GM12878 (cell line): ENCODE measurements at regions not wholly inside any gene's neighbourhood (a gene's known extent, or its start where the extent isn't known, plus 50 kb on each side); places are given as distances from the start of the nearest gene placed in this dataset.

Experiments used
- ATAC-seq: fragments of 200-7000 bp; cut with Tn5 transposase; 3 replicates; pipeline ENCODE4 v1.9.1; 2020; ENCODE audit warnings: mild to moderate bottlenecking, moderate library complexity
- BruUV-seq: library from RNA; stranded (reverse); fragments of 400-500 nt; replicated peaks from 2 replicates; lab custom pipeline; 2021; lab: Mats Ljungman, UMichigan
- CTCF ChIA-PET: fragments of 300-600 bp; sonication (Branson Sonifier 250); formaldehyde crosslinking; extraction: SDS; loops from one replicate; lab custom pipeline; 2021; ENCODE audit warnings: inconsistent platforms; lab: Yijun Ruan, JAX
- POLR2A ChIA-PET: fragments of 350-600 bp; formaldehyde crosslinking; extraction: SDS; loops from one replicate; lab custom pipeline; 2021; ENCODE audit warnings: inconsistent platforms; lab: Charles Lee
- RAD21 ChIA-PET: fragments of 300-600 bp; sonication (Branson Sonifier 250); formaldehyde crosslinking; loops from one replicate; lab custom pipeline; 2023; ENCODE audit warnings: antibody characterized with exemption; ENCODE audit not compliant: unreplicated experiment; lab: Charles Lee
- SMC1A ChIA-PET: fragments of 300-600 bp; sonication (Branson Sonifier 250); formaldehyde crosslinking; loops from one replicate; lab custom pipeline; 2023; ENCODE audit not compliant: unreplicated experiment, uncharacterized antibody; lab: Charles Lee
- DNase-seq: peaks from one replicate; pipeline ENCODE4 v3.0.0-alpha.2; 2011; ENCODE audit warnings: low read depth, low spot score
- FAIRE-seq: peaks from 3 replicates; lab custom pipeline; 2011; peaks lifted over from hg19 to GRCh38; lab: Jason Lieb, UNC
- H2AFZ ChIP-seq: 2 replicates; pipeline ENCODE4 v1.6.0; 2011; ENCODE audit warnings: low read depth, low read length, control low read depth; ENCODE audit not compliant: control insufficient read depth
- H3K27ac ChIP-seq: 2 replicates; pipeline ENCODE4 v1.5.1; 2011; ENCODE audit warnings: control low read depth; ENCODE audit not compliant: control insufficient read depth, insufficient read depth
- H3K27me3 ChIP-seq, 2 experiments: replicated peaks in 1 of 2; 2 replicates each; pipeline versions ENCODE4 v1.6.0 to v1.6.1; 2011; ENCODE audit warnings: low read length in 1 of 2; ENCODE audit not compliant: control insufficient read depth in 2 of 2, insufficient read depth in 2 of 2
- H3K36me3 ChIP-seq, 2 experiments: 2 replicates each; pipeline ENCODE4 v1.5.1; 2011; ENCODE audit warnings: low read length in 1 of 2; ENCODE audit not compliant: control insufficient read depth in 2 of 2, insufficient read depth in 2 of 2
- H3K4me1 ChIP-seq: 2 replicates; pipeline ENCODE4 v1.6.1; 2011; ENCODE audit warnings: mild to moderate bottlenecking, low read length, moderate library complexity, mixed read lengths; ENCODE audit not compliant: control insufficient read depth, insufficient read depth
- H3K4me2 ChIP-seq: 2 replicates; pipeline ENCODE4 v1.6.0; 2011; ENCODE audit warnings: control low read depth; ENCODE audit not compliant: control insufficient read depth, insufficient read depth
- H3K4me3 ChIP-seq: fragments of 200-600 bp; sonication (generic); 2 replicates; pipeline ENCODE4 v1.5.1; 2016
- H3K79me2 ChIP-seq: 2 replicates; pipeline ENCODE4 v1.6.0; 2011; ENCODE audit warnings: low read length; ENCODE audit not compliant: control insufficient read depth, insufficient read depth
- H3K9ac ChIP-seq: 2 replicates; pipeline ENCODE4 v1.8.0; 2011; ENCODE audit warnings: low read length, control low read depth, mixed read lengths; ENCODE audit not compliant: control insufficient read depth, insufficient read depth
- H3K9me3 ChIP-seq: replicated peaks from 3 replicates; pipeline ENCODE4 v1.5.1; 2011; ENCODE audit warnings: mild to moderate bottlenecking, low read length; ENCODE audit not compliant: control insufficient read depth, insufficient read depth
- H4K20me1 ChIP-seq: 2 replicates; pipeline ENCODE4 v1.6.0; 2011; ENCODE audit not compliant: control insufficient read depth, insufficient read depth
- ATF7 ChIP-seq: fragments of 450-650 bp; IDR thresholded peaks from 2 replicates; pipeline ENCODE4 v1.6.1; 2016; ENCODE audit warnings: low read depth, mild to moderate bottlenecking
- CREB1 ChIP-seq: IDR thresholded peaks from 2 replicates; pipeline ENCODE4 v1.6.1; 2012; ENCODE audit warnings: low read depth, mild to moderate bottlenecking, inconsistent platforms
- HSF1 ChIP-seq: fragments of 150-350 bp; IDR thresholded peaks from 2 replicates; pipeline ENCODE4 v1.6.1; 2014; ENCODE audit warnings: mild to moderate bottlenecking, low read depth, low read length
- KDM1A ChIP-seq: fragments of 200-600 bp; sonication (generic); IDR thresholded peaks from 2 replicates; pipeline ENCODE4 v1.6.1; 2016; ENCODE audit warnings: borderline replicate concordance
- NKRF ChIP-seq: fragments of 450-650 bp; conservative IDR thresholded peaks from 2 replicates; pipeline ENCODE4 v1.6.1; 2017; ENCODE audit warnings: mild to moderate bottlenecking, moderate library complexity
- NR2C1 ChIP-seq: fragments of 450-650 bp; IDR thresholded peaks from 2 replicates; pipeline ENCODE4 v1.6.1; 2017; ENCODE audit warnings: antibody characterized with exemption, mild to moderate bottlenecking, moderate library complexity
- PKNOX1 ChIP-seq: fragments of 450-650 bp; IDR thresholded peaks from 2 replicates; pipeline ENCODE4 v1.6.1; 2016; ENCODE audit warnings: mild to moderate bottlenecking
- PML ChIP-seq: IDR thresholded peaks from 2 replicates; pipeline ENCODE4 v1.6.1; 2012; ENCODE audit warnings: low read length, inconsistent platforms
- POLR2A ChIP-seq: IDR thresholded peaks from 2 replicates; pipeline ENCODE4 v1.6.1; 2011; ENCODE audit warnings: low read depth, mild to moderate bottlenecking, low read length
- SMAD1 ChIP-seq: fragments of 450-650 bp; IDR thresholded peaks from 2 replicates; pipeline ENCODE4 v1.6.1; 2018; ENCODE audit warnings: mild to moderate bottlenecking, low read depth; ENCODE audit not compliant: partially characterized antibody
- SMAD5 ChIP-seq: IDR thresholded peaks from 2 replicates; pipeline ENCODE4 v1.6.1; 2016; ENCODE audit warnings: antibody characterized with exemption, low read depth
- SMC3 ChIP-seq: IDR thresholded peaks from 2 replicates; pipeline ENCODE4 v1.6.1; 2011; ENCODE audit warnings: low read length, improper control_type of control experiment, borderline replicate concordance
- SP1 ChIP-seq: IDR thresholded peaks from one replicate; pipeline ENCODE4 v1.6.1; 2011; ENCODE audit warnings: low read depth, low read length
- TCF3 ChIP-seq: IDR thresholded peaks from 2 replicates; pipeline ENCODE4 v1.6.1; 2012; ENCODE audit warnings: low read depth, mild to moderate bottlenecking, low read length, borderline replicate concordance; ENCODE audit not compliant: insufficient read depth
- ZNF274 ChIP-seq: IDR thresholded peaks from one replicate; pipeline ENCODE4 v1.8.0; 2011; ENCODE audit not compliant: insufficient read length, insufficient read depth
- ZNF592 ChIP-seq: fragments of 450-650 bp; IDR thresholded peaks from 2 replicates; pipeline ENCODE4 v1.6.1; 2017; ENCODE audit warnings: mild to moderate bottlenecking, moderate library complexity
- WGBS: methylation state at CpG from one replicate; pipeline ENCODE4 v1.1.6; 2016; ENCODE audit warnings: low lambda C conversion rate; ENCODE audit not compliant: insufficient replicate concordance, insufficient coverage; ENCODE audit errors: missing lambda C conversion rate; 5-methylcytosine and 5-hydroxymethylcytosine counted together
- in situ Hi-C: fragments of 300-500 bp; cut with MboI; formaldehyde crosslinking; loops from 9 replicates; pipeline ENCODE4 v1.14.3; 2018; ENCODE audit warnings: mixed read lengths
- intact Hi-C: fragments of 100-400 bp; cut with micrococcal nuclease; formaldehyde crosslinking; loops from one replicate; pipeline ENCODE4 v1.14.2; 2022; ENCODE audit not compliant: unreplicated experiment

- in situ Hi-C loops (no loop called here), intact Hi-C loops (no loop called here)
- Histone ChIP-seq H2AFZ (no peak overlapping the region), H3K9ac (no peak overlapping the region), H3K9me3 (no peaks in the 10 kb centered on the region), H3K27ac (no peak overlapping the region), H4K20me1 (no peaks in the 10 kb centered on the region), H3K79me2 (no peaks in the 10 kb centered on the region), H3K4me2 (no peak overlapping the region), H3K27me3 (no peaks in the 10 kb centered on the region), H3K4me3 (no peak overlapping the region), H3K36me3 (no peaks in the 10 kb centered on the region), H3K4me1 (no peaks in the 10 kb centered on the region)
- 23% methylated on average over 3 of the region's 3 CpGs for WGBS
- BruUV-seq, result no TSS peak
- no peak for FAIRE-seq
- ChIA-PET RAD21 (no interaction called here), CTCF (no interaction called here), SMC1A (no interaction called here), POLR2A (no interaction called here)
- no peak for ATAC-seq
- DNase-seq, result no peak
- TF ChIP-seq TCF3 (no peak), CREB1 (no peak), SMC3 (no peak), PML (no peak), ZNF274 (no peak), POLR2A (no peak), NR2C1 (no peak), ATF7 (no peak), HSF1 (no peak), KDM1A (no peak), NKRF (no peak), ZNF592 (no peak), PKNOX1 (no peak), SMAD5 (no peak), SP1 (no peak), SMAD1 (no peak)
Measured at GRCh38 chr18:78021196-78021595, 771.5 kb downstream of the GALR1 start.
